ENCODE measurements at regions not wholly inside any gene's neighbourhood (a gene's known extent, or its start where the extent isn't known, plus 50 kb on each side); places are given as distances from the start of the nearest gene placed in this dataset.

DNA sequence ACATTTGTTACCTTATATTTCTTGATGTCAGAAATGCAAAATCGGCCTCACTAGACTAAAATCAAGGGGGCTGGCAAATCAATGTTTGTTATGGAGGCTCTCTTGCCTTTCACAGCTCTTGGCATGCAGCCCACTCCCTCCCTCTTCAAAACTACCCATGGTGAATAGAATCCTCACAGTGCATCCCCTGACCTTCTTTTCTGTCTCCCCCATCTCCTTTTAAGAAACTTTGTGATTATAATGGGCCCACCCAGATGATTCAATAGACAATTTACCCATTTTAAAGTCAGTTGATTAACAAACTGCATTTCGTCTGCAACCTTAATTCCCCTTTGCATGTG is 184.0 kb downstream of the PCDH7 start:
- TF ChIP-seq, protein P1, sequence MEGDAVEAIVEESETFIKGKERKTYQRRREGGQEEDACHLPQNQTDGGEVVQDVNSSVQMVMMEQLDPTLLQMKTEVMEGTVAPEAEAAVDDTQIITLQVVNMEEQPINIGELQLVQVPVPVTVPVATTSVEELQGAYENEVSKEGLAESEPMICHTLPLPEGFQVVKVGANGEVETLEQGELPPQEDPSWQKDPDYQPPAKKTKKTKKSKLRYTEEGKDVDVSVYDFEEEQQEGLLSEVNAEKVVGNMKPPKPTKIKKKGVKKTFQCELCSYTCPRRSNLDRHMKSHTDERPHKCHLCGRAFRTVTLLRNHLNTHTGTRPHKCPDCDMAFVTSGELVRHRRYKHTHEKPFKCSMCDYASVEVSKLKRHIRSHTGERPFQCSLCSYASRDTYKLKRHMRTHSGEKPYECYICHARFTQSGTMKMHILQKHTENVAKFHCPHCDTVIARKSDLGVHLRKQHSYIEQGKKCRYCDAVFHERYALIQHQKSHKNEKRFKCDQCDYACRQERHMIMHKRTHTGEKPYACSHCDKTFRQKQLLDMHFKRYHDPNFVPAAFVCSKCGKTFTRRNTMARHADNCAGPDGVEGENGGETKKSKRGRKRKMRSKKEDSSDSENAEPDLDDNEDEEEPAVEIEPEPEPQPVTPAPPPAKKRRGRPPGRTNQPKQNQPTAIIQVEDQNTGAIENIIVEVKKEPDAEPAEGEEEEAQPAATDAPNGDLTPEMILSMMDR (IDR thresholded peaks at IDR 0.05) = no peak
- TF ChIP-seq EP300 (IDR thresholded peaks at IDR 0.05) (no peak), POLR2A (IDR thresholded peaks at IDR 0.05) (no peak), POLR2AphosphoS5 (IDR thresholded peaks at IDR 0.05) (no peak)

Measured in stomach (tissue), 4 donors.